ENCODE measurements at regions not wholly inside any gene's neighbourhood (a gene's known extent, or its start where the extent isn't known, plus 50 kb on each side); places are given as distances from the start of the nearest gene placed in this dataset.

GRCh38 chr15:93202405-93202804 is 113.4 kb upstream of the RGMA start:
- Mint-ChIP-seq H3K9me3 (peaks cover 8% of the 10 kb centered on the region), H3K27ac (no peak overlapping the region), H3K36me3 (no peaks in the 10 kb centered on the region; the same call in 1 of the 2 replicates), H3K27me3 (ENCODE audit: low read depth) (peaks cover 26% of the 10 kb centered on the region), H3K4me3 (no peak overlapping the region), H3K4me1 (peaks cover 39% of the 10 kb centered on the region)
- ATAC-seq (no peak), DNase-seq (ENCODE audit: low spot score) (no peak)
- POLR2A ChIA-PET: no interaction called here
- TF ChIP-seq FOXK1 (CRISPR knock-in tag; IDR thresholded peaks at IDR 0.05): no peak
- TF ChIP-seq ZNF121 (CRISPR knock-in tag; IDR thresholded peaks at IDR 0.05): no peak
- no peak for TF ChIP-seq CREB1 (CRISPR knock-in tag; IDR thresholded peaks at IDR 0.05)
- no peak for TF ChIP-seq ZNF532 (CRISPR knock-in tag; IDR thresholded peaks at IDR 0.05; ENCODE audit: borderline replicate concordance)
- TF ChIP-seq JUN (CRISPR knock-in tag; IDR thresholded peaks at IDR 0.05): no peak
- no peak for TF ChIP-seq CDX4 (CRISPR knock-in tag; IDR thresholded peaks at IDR 0.05; ENCODE audit: borderline replicate concordance)
- CTCF ChIA-PET: interaction anchor here (1.1 kb wide), 1 partner anchor 114 kb away, joined by 3 read pairs; no protein-coding TSS in a partner anchor

GRCh38 chr15:93201940-93202339 is 112.9 kb upstream of the RGMA start:
- peaks cover 26% of the 10 kb centered on the region for H3K27me3 Mint-ChIP-seq (ENCODE audit: low read depth)
- ATAC-seq (no peak), DNase-seq (ENCODE audit: low spot score) (no peak)
- H3K9me3 Mint-ChIP-seq: peaks cover 8% of the 10 kb centered on the region
- POLR2A ChIA-PET: interaction anchor here (0.7 kb wide), 1 partner anchor 19 kb away, joined by 3 read pairs; no protein-coding TSS in a partner anchor
- H3K36me3 Mint-ChIP-seq: no peaks in the 10 kb centered on the region; the same call in 1 of the 2 replicates
- CTCF ChIA-PET: interaction anchor here (1.1 kb wide), 1 partner anchor 114 kb away, joined by 3 read pairs; no protein-coding TSS in a partner anchor
- H3K4me1 Mint-ChIP-seq: peaks cover 39% of the 10 kb centered on the region
- no peak overlapping the region for H3K4me3 Mint-ChIP-seq
- no peak overlapping the region for H3K27ac Mint-ChIP-seq
- TF ChIP-seq USF1 (CRISPR knock-in tag; IDR thresholded peaks at IDR 0.05) (no peak), ETV6 (CRISPR knock-in tag; IDR thresholded peaks at IDR 0.05) (no peak), ATF3 (CRISPR knock-in tag; conservative IDR thresholded peaks at IDR 0.05) (no peak), HMGA2 (CRISPR knock-in tag; IDR thresholded peaks at IDR 0.05) (no peak), JAZF1 (CRISPR knock-in tag; IDR thresholded peaks at IDR 0.05) (no peak), ZNF281 (CRISPR knock-in tag; IDR thresholded peaks at IDR 0.05) (no peak), RELA (CRISPR knock-in tag; IDR thresholded peaks at IDR 0.05; ENCODE audit: borderline replicate concordance) (no peak), ATF2 (CRISPR knock-in tag; IDR thresholded peaks at IDR 0.05; ENCODE audit: borderline replicate concordance, low read depth) (no peak), USF2 (CRISPR knock-in tag; IDR thresholded peaks at IDR 0.05) (no peak), E2F1 (CRISPR knock-in tag; IDR thresholded peaks at IDR 0.05) (no peak), ZNF219 (CRISPR knock-in tag; IDR thresholded peaks at IDR 0.05; ENCODE audit: borderline replicate concordance) (no peak), ATF6 (CRISPR knock-in tag; IDR thresholded peaks at IDR 0.05) (no peak)
